Cardiac fibroblast (primary cell): ENCODE measurements at regions not wholly inside any gene's neighbourhood (a gene's known extent, or its start where the extent isn't known, plus 50 kb on each side); places are given as distances from the start of the nearest gene placed in this dataset.

Experiments used
- DNase-seq, 2 donors: peaks; one replicate each; pipeline versions ENCODE4 v3.0.0 to v3.0.0-alpha.2; 2010; ENCODE audit warnings: low read depth in 2 of 2
- H3K4me3 ChIP-seq, 2 donors: replicated peaks in 1 of 2; 1 replicate in 1 of 2; 2 replicates in 1 of 2; pipeline ENCODE4 v1.5.1; 2011; ENCODE audit warnings: low read depth in 2 of 2, low read length in 2 of 2, mild to moderate bottlenecking in 2 of 2, moderate library complexity in 1 of 2
- CTCF ChIP-seq: IDR thresholded peaks from one replicate; pipeline ENCODE4 v1.5.1; 2011; ENCODE audit warnings: low read depth, mild to moderate bottlenecking, low read length, inconsistent platforms

- DNase-seq, result peak; percentile 70 to 77
- H3K4me3 ChIP-seq, result no peak overlapping the region
- TF ChIP-seq CTCF, result no peak
Observed at GRCh38 chr21:35658242-35658641, 402.1 kb downstream of the SETD4 start.

- no peak for TF ChIP-seq CTCF
- no peak for DNase-seq
- no peak overlapping the region for H3K4me3 ChIP-seq
Observed at GRCh38 chr21:35652872-35653271, 407.5 kb downstream of the SETD4 start.

GRCh38 chr21:35652196-35652595, 408.1 kb downstream of the SETD4 start:
- no peak overlapping the region for H3K4me3 ChIP-seq
- DNase-seq, result no peak
- no peak for TF ChIP-seq CTCF

GRCh38 chr21:35651196-35651595, 409.1 kb downstream of the SETD4 start:
- no peak overlapping the region for H3K4me3 ChIP-seq
- TF ChIP-seq CTCF, result no peak
- DNase-seq, result no peak

GRCh38 chr21:35649186-35649585, 411.1 kb downstream of the SETD4 start:
- H3K4me3 ChIP-seq, result no peak overlapping the region
- no peak for TF ChIP-seq CTCF
- peak; percentile 39 to 53 for DNase-seq

GRCh38 chr21:35648512-35648911, 411.8 kb downstream of the SETD4 start:
- no peak for DNase-seq
- no peak overlapping the region for H3K4me3 ChIP-seq
- no peak for TF ChIP-seq CTCF

- DNase-seq, result peak in 1 of 2 donors; percentile 83
Observed at GRCh38 chr21:35646606-35647005, 413.7 kb downstream of the SETD4 start.

More at GRCh38 chr21:35646606-35647005, 413.7 kb downstream of the SETD4 start:
- no peak for TF ChIP-seq CTCF
- H3K4me3 ChIP-seq, result no peak overlapping the region
